ENCODE measurements at regions not wholly inside any gene's neighbourhood (a gene's known extent, or its start where the extent isn't known, plus 50 kb on each side); places are given as distances from the start of the nearest gene placed in this dataset.
"Not testable (repeated sequence)": the region's sequence is repeated elsewhere in the genome, so short reads cannot be mapped to it uniquely, and the experiment has no call there.

- DNase-seq (ENCODE audit: low read depth), result no peak
Observed at GRCh38 chrX:40853004-40853815, 117.9 kb upstream of the MED14 start.

DNA sequence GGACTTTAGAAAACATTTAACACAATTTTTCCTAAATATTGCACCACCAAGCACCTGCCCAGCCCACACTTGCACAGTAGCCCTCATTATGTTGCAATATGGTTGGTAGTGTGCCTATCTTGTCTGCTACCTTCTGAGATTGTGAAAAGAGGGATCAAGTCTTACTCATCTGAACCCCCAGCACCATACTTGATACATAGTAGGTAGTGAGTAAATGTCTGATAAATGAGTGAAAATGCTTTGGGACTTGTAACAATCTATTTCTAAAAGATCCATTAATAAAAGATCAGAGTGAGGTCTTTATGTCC, 118.4 kb upstream of the MED14 start:
- DNase-seq (ENCODE audit: low read depth), result no peak

DNA sequence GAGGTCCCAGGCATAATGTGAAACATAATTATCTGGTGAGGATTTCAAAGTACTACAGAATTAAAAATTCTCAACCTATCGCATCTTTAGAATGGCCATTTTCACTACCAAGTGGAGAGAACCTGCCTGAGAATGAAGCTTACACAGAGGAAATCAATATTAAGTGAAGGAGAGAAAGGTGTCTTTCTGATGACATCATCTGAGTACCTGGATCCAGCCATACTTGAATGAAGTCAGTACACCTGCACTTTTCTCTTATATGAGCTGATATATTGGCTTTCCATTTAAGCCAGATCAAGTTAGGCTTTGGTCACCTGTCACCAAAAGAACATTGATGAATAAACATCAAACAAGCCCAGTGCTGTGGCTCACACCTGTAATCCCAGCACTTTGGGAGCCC, 118.9 kb upstream of the MED14 start:
- no peak for DNase-seq (ENCODE audit: low read depth)

DNA sequence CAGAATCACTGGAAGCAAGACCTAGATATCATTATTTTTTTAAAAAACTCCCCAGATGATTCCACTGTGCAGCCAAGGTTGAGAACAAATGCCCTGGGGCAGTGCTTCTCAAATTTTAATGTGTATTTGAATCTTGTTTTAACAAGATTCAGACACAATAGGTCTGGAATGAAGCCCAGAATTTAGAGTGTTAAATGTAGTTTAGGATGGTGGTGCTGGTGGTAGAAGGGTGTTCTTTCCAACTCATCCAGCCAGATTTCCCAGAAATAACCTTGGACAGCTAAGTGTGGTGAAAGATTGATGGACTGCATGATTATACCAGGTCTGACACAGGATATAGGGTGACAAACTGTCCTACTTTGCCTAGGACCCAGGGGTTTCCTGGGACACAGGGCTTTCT, 120.1 kb upstream of the MED14 start:
- no peak for DNase-seq (ENCODE audit: low read depth)

- no peak for DNase-seq (ENCODE audit: low read depth)
Observed at GRCh38 chrX:40855932-40856515, 120.7 kb upstream of the MED14 start.

DNA sequence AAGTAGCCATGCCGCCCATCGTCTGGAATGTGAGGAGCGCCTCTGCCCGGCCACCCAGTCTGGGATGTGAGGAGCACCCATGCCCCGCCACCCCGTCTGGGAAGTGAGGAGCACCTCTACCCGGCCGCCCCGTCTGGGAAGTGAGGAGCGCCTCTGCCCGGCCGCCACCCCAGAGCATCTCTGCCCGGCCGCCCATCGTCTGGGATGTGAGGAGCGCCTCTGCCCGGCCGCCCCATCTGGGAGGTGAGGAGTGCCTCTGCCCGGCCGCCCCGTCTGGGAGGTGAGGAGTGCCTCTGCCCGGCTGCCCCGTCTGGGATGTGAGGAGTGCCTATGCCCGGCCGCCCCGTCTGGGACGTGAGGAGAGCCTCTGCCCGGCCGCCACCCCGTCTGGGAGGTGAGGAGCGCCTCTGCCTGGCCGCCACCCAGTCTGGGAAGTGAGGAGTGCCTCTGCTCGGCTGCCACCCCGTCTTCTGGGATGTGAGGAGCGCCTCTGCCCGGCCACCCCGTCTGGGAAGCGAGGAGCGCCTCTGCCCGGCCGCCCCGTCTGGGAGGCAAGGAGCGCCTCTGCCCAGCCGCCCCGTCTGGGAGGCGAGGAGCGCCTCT, 126.7 kb upstream of the MED14 start:
- not testable (repeated sequence) for DNase-seq (ENCODE audit: low read depth)

- not testable (repeated sequence) for DNase-seq (ENCODE audit: low read depth)
Observed at GRCh38 chrX:40863260-40863659, 127.9 kb upstream of the MED14 start.

GRCh38 chrX:40863671-40864070, 128.3 kb upstream of the MED14 start:
- DNase-seq (ENCODE audit: low read depth), result no peak

- peak; percentile 91 for DNase-seq (ENCODE audit: low read depth)
Observed at GRCh38 chrX:40864972-40865371, 129.6 kb upstream of the MED14 start.

DNA sequence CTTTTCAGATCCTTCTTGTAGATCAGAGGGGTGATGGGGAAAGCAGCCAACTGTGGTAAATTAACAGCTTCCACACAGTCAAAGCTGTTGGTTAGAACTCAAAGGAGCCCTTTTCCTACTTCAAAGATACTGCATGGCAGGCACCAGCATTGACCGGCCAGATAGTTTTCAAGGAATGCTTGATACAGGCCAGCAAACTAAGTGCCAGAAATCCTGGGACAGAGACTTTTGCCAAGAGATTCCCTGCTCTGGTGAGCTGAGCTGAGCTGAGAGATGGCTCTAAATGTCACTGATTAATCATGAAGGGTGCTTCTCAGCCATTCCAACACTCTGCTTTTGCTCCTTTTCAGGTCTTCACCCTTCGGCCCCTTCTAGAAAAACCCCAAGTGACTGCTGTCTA, 131.6 kb upstream of the MED14 start:
- no peak for DNase-seq (ENCODE audit: low read depth)

DNA sequence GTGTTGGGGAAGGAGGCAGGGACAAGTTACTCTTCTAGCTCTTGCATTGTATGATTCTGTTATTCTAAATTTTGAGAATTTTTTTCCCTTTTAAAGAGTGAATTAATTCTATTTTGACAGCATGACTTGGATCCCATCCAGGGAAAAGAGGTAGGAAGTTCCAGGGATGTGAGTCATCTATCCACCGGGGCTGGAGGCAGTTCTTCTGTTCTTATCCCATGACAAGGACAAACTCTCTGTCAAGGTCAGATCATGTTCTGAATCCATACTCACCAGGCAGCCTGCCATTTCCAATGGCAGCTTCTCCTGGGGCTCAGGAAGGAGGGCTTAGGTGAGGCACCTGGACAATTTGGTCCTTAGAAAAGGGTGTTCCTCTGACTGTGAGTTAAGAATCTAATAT, 132.0 kb upstream of the MED14 start:
- peak; percentile 67 for DNase-seq (ENCODE audit: low read depth)

GRCh38 chrX:40868868-40869267, 133.5 kb upstream of the MED14 start:
- no peak for DNase-seq (ENCODE audit: low read depth)

DNA sequence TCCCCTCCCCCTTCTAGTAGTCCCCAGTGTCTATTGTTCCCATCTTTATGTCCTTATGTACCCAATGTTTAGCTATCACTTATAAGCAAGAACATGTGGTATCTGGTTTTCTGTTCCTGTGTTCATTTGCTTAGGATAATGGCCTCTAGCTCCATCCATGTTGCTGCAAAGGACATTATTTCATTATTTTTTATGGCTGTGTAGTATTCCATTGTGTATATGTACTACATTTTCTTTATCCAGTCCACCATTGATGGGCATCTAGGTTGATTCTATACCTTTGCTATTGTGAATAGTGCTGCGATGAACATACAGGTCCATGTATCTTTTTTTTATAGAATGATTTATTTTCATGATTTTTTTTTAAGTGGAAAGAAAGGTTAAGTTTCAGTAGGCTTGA, 135.6 kb upstream of the MED14 start:
- DNase-seq (ENCODE audit: low read depth), result not testable (repeated sequence)

GRCh38 chrX:40871385-40872082, 136.2 kb upstream of the MED14 start:
- DNase-seq (ENCODE audit: low read depth), result peak; percentile 47

DNA sequence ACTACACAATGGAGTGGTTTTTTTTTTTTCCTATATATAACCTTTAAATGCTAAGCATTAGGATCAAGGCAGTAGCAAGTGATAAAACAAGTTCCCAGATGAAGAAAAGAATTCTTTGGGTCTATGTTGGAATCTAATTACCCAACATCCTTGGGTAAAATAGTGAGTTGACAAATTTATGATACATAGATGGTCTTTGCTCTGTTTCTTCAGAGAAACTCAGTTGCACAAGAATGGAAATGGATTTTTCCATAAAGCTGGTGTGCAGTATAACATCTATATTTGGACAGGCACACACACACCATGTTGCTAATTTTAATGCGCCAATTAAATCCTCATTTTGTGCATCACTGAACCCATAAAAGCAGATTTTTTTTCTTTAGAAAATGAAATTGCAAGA, 137.0 kb upstream of the MED14 start:
- no peak for DNase-seq (ENCODE audit: low read depth)

GRCh38 chrX:40875476-40875875, 140.1 kb upstream of the MED14 start:
- no peak for DNase-seq (ENCODE audit: low read depth)

- peak; percentile 38 for DNase-seq (ENCODE audit: low read depth)
Observed at GRCh38 chrX:40877887-40878286, 142.5 kb upstream of the MED14 start.

DNA sequence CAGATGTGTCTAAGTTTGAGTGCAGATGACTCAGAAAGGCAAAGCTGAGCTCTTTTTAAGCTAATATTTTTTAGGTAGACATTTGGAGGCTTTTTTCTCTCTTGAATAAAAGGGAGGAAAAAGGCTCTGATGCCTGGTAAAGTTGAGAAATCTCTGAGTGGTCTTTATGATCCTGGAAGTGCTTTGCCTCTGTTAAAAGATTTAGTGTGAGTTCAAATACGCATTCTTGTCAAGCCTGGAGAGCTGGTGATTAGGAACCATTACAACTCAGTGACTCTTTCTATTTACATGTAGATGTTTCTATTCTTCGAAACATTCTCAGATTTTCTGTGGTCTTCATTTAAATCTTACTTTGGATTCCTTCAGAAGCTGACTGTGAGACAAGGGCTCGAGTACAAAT, 143.4 kb upstream of the MED14 start:
- DNase-seq (ENCODE audit: low read depth), result no peak

DNA sequence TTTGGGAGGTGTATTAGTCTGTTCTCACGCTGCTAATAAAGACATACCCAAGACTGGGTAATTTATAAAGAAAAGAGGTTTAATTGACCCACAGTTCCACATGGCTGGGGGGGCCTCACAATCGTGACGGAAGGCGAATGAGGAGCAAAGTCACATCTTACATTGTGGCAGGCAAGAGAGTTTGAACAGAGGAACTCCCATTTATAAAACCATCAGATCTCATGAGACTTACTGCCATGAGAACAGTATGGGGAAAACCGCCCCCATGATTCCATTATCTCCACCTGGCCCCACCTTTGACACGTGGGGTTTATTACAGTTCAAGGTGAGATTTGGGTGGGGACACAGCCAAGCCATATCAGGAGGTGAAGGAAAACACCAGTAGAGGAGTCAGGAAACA, 143.8 kb upstream of the MED14 start:
- not testable (repeated sequence) for DNase-seq (ENCODE audit: low read depth)

- DNase-seq (ENCODE audit: low read depth), result no peak
Observed at GRCh38 chrX:40880712-40881111, 145.4 kb upstream of the MED14 start.

DNA sequence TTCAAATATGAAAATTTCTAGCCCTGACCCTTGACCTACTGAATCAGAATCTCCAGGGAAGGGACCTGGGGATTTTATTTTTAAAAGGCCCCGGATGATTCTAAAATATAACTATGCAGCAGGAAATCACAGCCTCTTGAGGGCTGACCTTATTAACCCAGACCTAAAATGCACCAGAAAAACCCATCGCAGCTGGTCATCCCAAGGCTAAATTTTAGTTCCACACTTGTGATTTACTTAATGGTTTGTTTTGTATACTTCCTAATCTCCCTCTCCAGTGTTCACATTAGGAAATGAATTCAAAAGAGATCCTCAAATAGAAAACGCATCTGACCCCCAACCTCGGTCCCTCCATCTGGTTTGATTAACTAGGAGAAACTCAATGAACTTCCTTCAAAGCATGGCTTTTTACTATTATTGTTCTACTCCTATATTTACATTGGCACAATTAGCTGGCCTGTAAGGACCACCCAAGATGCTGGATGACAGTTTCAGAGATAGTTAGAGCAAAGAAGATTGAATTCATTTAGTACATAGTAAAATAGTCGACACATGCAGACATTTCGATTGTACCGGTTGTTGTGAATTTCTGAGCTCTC, 147.8 kb upstream of the MED14 start:
- no peak for DNase-seq (ENCODE audit: low read depth)

GRCh38 chrX:40885989-40886388, 150.6 kb upstream of the MED14 start:
- DNase-seq (ENCODE audit: low read depth), result no peak

- DNase-seq (ENCODE audit: low read depth), result no peak
Observed at GRCh38 chrX:40887476-40887875, 152.1 kb upstream of the MED14 start.

Data from iris pigment epithelial cell (primary cell).